HEK293 (cell line): ENCODE measurements at regions not wholly inside any gene's neighbourhood (a gene's known extent, or its start where the extent isn't known, plus 50 kb on each side); places are given as distances from the start of the nearest gene placed in this dataset.

Source experiments
- CTCF ChIP-seq: fragments of 450-650 bp; formaldehyde crosslinking; IDR thresholded peaks from 2 replicates; pipeline ENCODE4 v1.5.1; 2016; ENCODE audit warnings: missing biosample characterization, missing genetic modification characterization
- KLF16 ChIP-seq: fragments of 450-650 bp; formaldehyde crosslinking; IDR thresholded peaks from 2 replicates; pipeline ENCODE4 v1.5.1; 2017; ENCODE audit warnings: missing biosample characterization, missing genetic modification characterization
- PRDM10 ChIP-seq: fragments of 450-650 bp; formaldehyde crosslinking; IDR thresholded peaks from 2 replicates; pipeline ENCODE4 v1.5.1; 2016; ENCODE audit warnings: missing biosample characterization, missing genetic modification characterization
- REPIN1 ChIP-seq: fragments of 450-650 bp; formaldehyde crosslinking; IDR thresholded peaks from 2 replicates; pipeline ENCODE4 v1.5.1; 2017; ENCODE audit warnings: missing biosample characterization, missing genetic modification characterization, low read depth
- ZBTB1 ChIP-seq: fragments of 450-650 bp; formaldehyde crosslinking; IDR thresholded peaks from 2 replicates; pipeline ENCODE4 v1.5.1; 2016; ENCODE audit warnings: missing biosample characterization, missing genetic modification characterization
- ZBTB11 ChIP-seq: fragments of 450-650 bp; formaldehyde crosslinking; conservative IDR thresholded peaks from 2 replicates; pipeline ENCODE4 v1.5.1; 2016; ENCODE audit warnings: low read depth, missing biosample characterization, missing genetic modification characterization
- ZBTB7A ChIP-seq: fragments of 450-650 bp; formaldehyde crosslinking; IDR thresholded peaks from 2 replicates; pipeline ENCODE4 v1.5.1; 2016; ENCODE audit warnings: low read depth, missing biosample characterization, missing genetic modification characterization
- ZEB2 ChIP-seq: fragments of 450-650 bp; formaldehyde crosslinking; IDR thresholded peaks from 2 replicates; pipeline ENCODE4 v1.5.1; 2016; ENCODE audit warnings: missing biosample characterization, missing genetic modification characterization

- TF ChIP-seq CTCF (tag by site-specific recombination) (no peak), ZBTB11 (tag by site-specific recombination) (no peak), ZBTB7A (tag by site-specific recombination) (no peak), ZEB2 (tag by site-specific recombination) (no peak), REPIN1 (tag by site-specific recombination) (no peak), PRDM10 (tag by site-specific recombination) (no peak), ZBTB1 (tag by site-specific recombination) (no peak), KLF16 (tag by site-specific recombination) (no peak)
Observed at GRCh38 chr4:141402712-141403111, 182.0 kb downstream of the ZNF330 start.
